ENCODE measurements at regions not wholly inside any gene's neighbourhood (a gene's known extent, or its start where the extent isn't known, plus 50 kb on each side); places are given as distances from the start of the nearest gene placed in this dataset.

DNA sequence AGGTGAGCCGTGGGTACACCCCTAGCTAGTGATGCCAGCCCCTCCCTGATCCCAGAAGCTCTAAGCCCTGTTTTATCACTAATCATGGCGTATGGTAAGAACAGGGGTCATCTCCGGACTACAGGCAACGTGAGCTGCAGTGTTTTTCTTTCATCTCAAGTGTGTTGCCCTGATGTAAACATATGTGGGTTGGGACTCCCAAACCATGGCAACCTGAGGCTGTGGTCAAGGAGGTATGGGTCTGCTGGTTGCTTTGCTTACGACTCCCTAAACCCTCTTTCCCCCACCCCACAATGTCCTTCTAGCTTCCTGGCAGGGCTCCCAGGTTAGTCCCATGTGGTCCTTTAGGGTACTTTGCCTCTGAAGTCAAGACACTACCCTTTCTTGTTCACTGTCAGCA, 53.6 kb upstream of the AFF3 start:
- no peak overlapping the region for H3K27ac ChIP-seq (replicated peaks)
- H3K4me3 ChIP-seq (replicated peaks; ENCODE audit: insufficient read depth, low read length): no peak overlapping the region
- no peaks in the 10 kb centered on the region for H3K27me3 ChIP-seq (ENCODE audit: insufficient read depth, poor library complexity, severe bottlenecking)
- TF ChIP-seq POLR2AphosphoS5 (IDR thresholded peaks at IDR 0.05; ENCODE audit: low read depth) (no peak), GABPA (IDR thresholded peaks at IDR 0.05; ENCODE audit: low read depth) (no peak), SPI1 (IDR thresholded peaks at IDR 0.05; ENCODE audit: borderline replicate concordance, low read depth) (no peak)
- TF ChIP-seq, protein P1, sequence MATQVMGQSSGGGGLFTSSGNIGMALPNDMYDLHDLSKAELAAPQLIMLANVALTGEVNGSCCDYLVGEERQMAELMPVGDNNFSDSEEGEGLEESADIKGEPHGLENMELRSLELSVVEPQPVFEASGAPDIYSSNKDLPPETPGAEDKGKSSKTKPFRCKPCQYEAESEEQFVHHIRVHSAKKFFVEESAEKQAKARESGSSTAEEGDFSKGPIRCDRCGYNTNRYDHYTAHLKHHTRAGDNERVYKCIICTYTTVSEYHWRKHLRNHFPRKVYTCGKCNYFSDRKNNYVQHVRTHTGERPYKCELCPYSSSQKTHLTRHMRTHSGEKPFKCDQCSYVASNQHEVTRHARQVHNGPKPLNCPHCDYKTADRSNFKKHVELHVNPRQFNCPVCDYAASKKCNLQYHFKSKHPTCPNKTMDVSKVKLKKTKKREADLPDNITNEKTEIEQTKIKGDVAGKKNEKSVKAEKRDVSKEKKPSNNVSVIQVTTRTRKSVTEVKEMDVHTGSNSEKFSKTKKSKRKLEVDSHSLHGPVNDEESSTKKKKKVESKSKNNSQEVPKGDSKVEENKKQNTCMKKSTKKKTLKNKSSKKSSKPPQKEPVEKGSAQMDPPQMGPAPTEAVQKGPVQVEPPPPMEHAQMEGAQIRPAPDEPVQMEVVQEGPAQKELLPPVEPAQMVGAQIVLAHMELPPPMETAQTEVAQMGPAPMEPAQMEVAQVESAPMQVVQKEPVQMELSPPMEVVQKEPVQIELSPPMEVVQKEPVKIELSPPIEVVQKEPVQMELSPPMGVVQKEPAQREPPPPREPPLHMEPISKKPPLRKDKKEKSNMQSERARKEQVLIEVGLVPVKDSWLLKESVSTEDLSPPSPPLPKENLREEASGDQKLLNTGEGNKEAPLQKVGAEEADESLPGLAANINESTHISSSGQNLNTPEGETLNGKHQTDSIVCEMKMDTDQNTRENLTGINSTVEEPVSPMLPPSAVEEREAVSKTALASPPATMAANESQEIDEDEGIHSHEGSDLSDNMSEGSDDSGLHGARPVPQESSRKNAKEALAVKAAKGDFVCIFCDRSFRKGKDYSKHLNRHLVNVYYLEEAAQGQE (IDR thresholded peaks at IDR 0.05; ENCODE audit: insufficient replicate concordance, low read depth): no peak
- TF ChIP-seq, protein P2, sequence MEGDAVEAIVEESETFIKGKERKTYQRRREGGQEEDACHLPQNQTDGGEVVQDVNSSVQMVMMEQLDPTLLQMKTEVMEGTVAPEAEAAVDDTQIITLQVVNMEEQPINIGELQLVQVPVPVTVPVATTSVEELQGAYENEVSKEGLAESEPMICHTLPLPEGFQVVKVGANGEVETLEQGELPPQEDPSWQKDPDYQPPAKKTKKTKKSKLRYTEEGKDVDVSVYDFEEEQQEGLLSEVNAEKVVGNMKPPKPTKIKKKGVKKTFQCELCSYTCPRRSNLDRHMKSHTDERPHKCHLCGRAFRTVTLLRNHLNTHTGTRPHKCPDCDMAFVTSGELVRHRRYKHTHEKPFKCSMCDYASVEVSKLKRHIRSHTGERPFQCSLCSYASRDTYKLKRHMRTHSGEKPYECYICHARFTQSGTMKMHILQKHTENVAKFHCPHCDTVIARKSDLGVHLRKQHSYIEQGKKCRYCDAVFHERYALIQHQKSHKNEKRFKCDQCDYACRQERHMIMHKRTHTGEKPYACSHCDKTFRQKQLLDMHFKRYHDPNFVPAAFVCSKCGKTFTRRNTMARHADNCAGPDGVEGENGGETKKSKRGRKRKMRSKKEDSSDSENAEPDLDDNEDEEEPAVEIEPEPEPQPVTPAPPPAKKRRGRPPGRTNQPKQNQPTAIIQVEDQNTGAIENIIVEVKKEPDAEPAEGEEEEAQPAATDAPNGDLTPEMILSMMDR (IDR thresholded peaks at IDR 0.05; ENCODE audit: insufficient read depth, low read length): no peak
- DNase-seq (ENCODE audit: low read depth in 1 of 2, low spot score in 1 of 2): no peak

GRCh38 chr2:100194951-100195350, 52.6 kb upstream of the AFF3 start:
- no peak overlapping the region for H3K27ac ChIP-seq (replicated peaks)
- TF ChIP-seq GABPA (IDR thresholded peaks at IDR 0.05; ENCODE audit: low read depth) (no peak), SPI1 (IDR thresholded peaks at IDR 0.05; ENCODE audit: borderline replicate concordance, low read depth) (no peak)
- TF ChIP-seq, protein P2 (IDR thresholded peaks at IDR 0.05; ENCODE audit: insufficient read depth, low read length): no peak
- no peaks in the 10 kb centered on the region for H3K27me3 ChIP-seq (ENCODE audit: insufficient read depth, poor library complexity, severe bottlenecking)
- DNase-seq (ENCODE audit: low read depth in 1 of 2, low spot score in 1 of 2): no peak
- no peak overlapping the region for H3K4me3 ChIP-seq (replicated peaks; ENCODE audit: insufficient read depth, low read length)

- DNase-seq (ENCODE audit: low read depth in 1 of 2, low spot score in 1 of 2): no peak
- Histone ChIP-seq H3K27me3 (ENCODE audit: insufficient read depth, poor library complexity, severe bottlenecking) (no peaks in the 10 kb centered on the region), H3K4me3 (replicated peaks; ENCODE audit: insufficient read depth, low read length) (no peak overlapping the region), H3K27ac (replicated peaks) (no peak overlapping the region)
- TF ChIP-seq, protein P2 (IDR thresholded peaks at IDR 0.05; ENCODE audit: insufficient read depth, low read length): no peak
- TF ChIP-seq GABPA (IDR thresholded peaks at IDR 0.05; ENCODE audit: low read depth) (no peak), SPI1 (IDR thresholded peaks at IDR 0.05; ENCODE audit: borderline replicate concordance, low read depth) (no peak), POLR2AphosphoS5 (IDR thresholded peaks at IDR 0.05; ENCODE audit: low read depth) (no peak)
- TF ChIP-seq, protein P1 (IDR thresholded peaks at IDR 0.05; ENCODE audit: insufficient replicate concordance, low read depth): no peak
Measured at GRCh38 chr2:100193291-100193710, 50.9 kb upstream of the AFF3 start.

DNA sequence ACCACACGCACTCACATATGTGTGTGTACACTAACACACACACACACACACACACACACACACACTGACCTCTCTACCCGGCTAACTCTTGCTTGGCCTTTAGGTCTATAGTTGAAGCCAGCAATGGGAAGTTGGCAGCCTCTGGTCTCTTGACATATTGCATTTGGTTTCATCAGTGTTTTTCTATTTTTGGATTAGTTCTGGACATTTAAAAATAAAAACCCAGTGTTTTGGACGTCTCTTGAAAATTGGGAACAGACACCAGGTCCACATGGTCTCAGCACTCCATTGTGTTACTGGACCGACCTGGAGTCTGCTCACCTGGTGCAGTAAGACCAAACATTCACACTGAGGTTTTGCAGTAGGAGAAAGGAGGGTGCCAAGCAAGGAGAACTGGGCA, 50.4 kb upstream of the AFF3 start:
- Histone ChIP-seq H3K27me3 (ENCODE audit: insufficient read depth, poor library complexity, severe bottlenecking) (no peaks in the 10 kb centered on the region), H3K4me3 (replicated peaks; ENCODE audit: insufficient read depth, low read length) (no peak overlapping the region), H3K27ac (replicated peaks) (no peak overlapping the region)
- TF ChIP-seq SPI1 (IDR thresholded peaks at IDR 0.05; ENCODE audit: borderline replicate concordance, low read depth) (no peak), GABPA (IDR thresholded peaks at IDR 0.05; ENCODE audit: low read depth) (no peak), POLR2AphosphoS5 (IDR thresholded peaks at IDR 0.05; ENCODE audit: low read depth) (no peak)
- TF ChIP-seq, protein P2 (IDR thresholded peaks at IDR 0.05; ENCODE audit: insufficient read depth, low read length): no peak
- TF ChIP-seq, protein P1 (IDR thresholded peaks at IDR 0.05; ENCODE audit: insufficient replicate concordance, low read depth): no peak
- no peak for DNase-seq (ENCODE audit: low read depth in 1 of 2, low spot score in 1 of 2)
